NCI-H2171 (cell line): ENCODE measurements at regions not wholly inside any gene's neighbourhood (a gene's known extent, or its start where the extent isn't known, plus 50 kb on each side); places are given as distances from the start of the nearest gene placed in this dataset.
"Not testable (repeated sequence)": the region's sequence is repeated elsewhere in the genome, so short reads cannot be mapped to it uniquely, and the experiment has no call there.

Source experiments
- DNase-seq: peaks from one replicate; lab custom pipeline; 2025; lab: John Stamatoyannopoulos, UW

- DNase-seq, result no peak
These were observed 134.7 kb upstream of the SV2C start for GRCh38 chr5:75948438-75948837.

- DNase-seq, result no peak
These were observed 142.8 kb upstream of the SV2C start for GRCh38 chr5:75940418-75940817.

- no peak for DNase-seq
These were observed 147.6 kb upstream of the SV2C start for GRCh38 chr5:75935572-75935971.

- no peak for DNase-seq
These were observed 149.7 kb upstream of the SV2C start for GRCh38 chr5:75933489-75933888.

- no peak for DNase-seq
These were observed 152.0 kb upstream of the SV2C start for GRCh38 chr5:75931175-75931574.

- no peak for DNase-seq
These were observed 154.2 kb upstream of the SV2C start for GRCh38 chr5:75928992-75929391.

GRCh38 chr5:75922480-75922879 is 160.7 kb upstream of the SV2C start:
- DNase-seq, result no peak

GRCh38 chr5:75921011-75921410 is 162.2 kb upstream of the SV2C start:
- DNase-seq, result no peak

GRCh38 chr5:75916144-75916543 is 167.0 kb upstream of the SV2C start:
- DNase-seq, result no peak

GRCh38 chr5:75909223-75909622 is 174.0 kb upstream of the SV2C start:
- DNase-seq, result no peak

GRCh38 chr5:75907651-75908050 is 175.5 kb upstream of the SV2C start:
- DNase-seq, result no peak

- DNase-seq, result no peak
These were observed 177.2 kb upstream of the POC5 start for GRCh38 chr5:75894482-75894881.

GRCh38 chr5:75891736-75892135 is 174.5 kb upstream of the POC5 start:
- no peak for DNase-seq

- no peak for DNase-seq
These were observed 173.8 kb upstream of the POC5 start for GRCh38 chr5:75891020-75891419.

GRCh38 chr5:75890546-75890945 is 173.3 kb upstream of the POC5 start:
- no peak for DNase-seq

GRCh38 chr5:75886706-75887105 is 169.5 kb upstream of the POC5 start:
- DNase-seq, result no peak

- DNase-seq, result no peak
These were observed 168.8 kb upstream of the POC5 start for GRCh38 chr5:75885849-75886596.

- no peak for DNase-seq
These were observed 168.1 kb upstream of the POC5 start for GRCh38 chr5:75885321-75885720.

- DNase-seq, result no peak
These were observed 152.7 kb upstream of the POC5 start for GRCh38 chr5:75869891-75870290.

- no peak for DNase-seq
These were observed 145.6 kb upstream of the POC5 start for GRCh38 chr5:75862872-75863271.

- not testable (repeated sequence) for DNase-seq
These were observed 142.4 kb upstream of the POC5 start for GRCh38 chr5:75859621-75860020.

GRCh38 chr5:75856056-75856455 is 138.8 kb upstream of the POC5 start:
- DNase-seq, result no peak

- DNase-seq, result no peak
These were observed 130.8 kb upstream of the POC5 start for GRCh38 chr5:75848077-75848476.

GRCh38 chr5:75847561-75848021 is 130.4 kb upstream of the POC5 start:
- no peak for DNase-seq
